Right lobe of liver (tissue), 4 donors: ENCODE measurements at regions not wholly inside any gene's neighbourhood (a gene's known extent, or its start where the extent isn't known, plus 50 kb on each side); places are given as distances from the start of the nearest gene placed in this dataset.

Experiments
- POLR2A ChIP-seq: fragments of 450-650 bp; IDR thresholded peaks from one replicate; pipeline ENCODE4 v1.6.1; 2017; ENCODE audit warnings: antibody characterized with exemption, mild to moderate bottlenecking
- TF ChIP-seq, protein P1 (sequence below), 4 donors: fragments of 200-600 bp in 3 of 4; fragments of 450-650 bp in 1 of 4; IDR thresholded peaks; one replicate each; pipeline versions ENCODE4 v1.5.1 to v1.8.0; 2016 to 2022; ENCODE audit warnings: antibody characterized with exemption in 4 of 4, mild to moderate bottlenecking in 2 of 4
- donor health status: DM: no; HTN: no; CAD: no.
- donor health status: DM: no; HTN: no; CAD: no.
- donor health status: DM: no; HTN: yes; CAD: no.

DNA sequence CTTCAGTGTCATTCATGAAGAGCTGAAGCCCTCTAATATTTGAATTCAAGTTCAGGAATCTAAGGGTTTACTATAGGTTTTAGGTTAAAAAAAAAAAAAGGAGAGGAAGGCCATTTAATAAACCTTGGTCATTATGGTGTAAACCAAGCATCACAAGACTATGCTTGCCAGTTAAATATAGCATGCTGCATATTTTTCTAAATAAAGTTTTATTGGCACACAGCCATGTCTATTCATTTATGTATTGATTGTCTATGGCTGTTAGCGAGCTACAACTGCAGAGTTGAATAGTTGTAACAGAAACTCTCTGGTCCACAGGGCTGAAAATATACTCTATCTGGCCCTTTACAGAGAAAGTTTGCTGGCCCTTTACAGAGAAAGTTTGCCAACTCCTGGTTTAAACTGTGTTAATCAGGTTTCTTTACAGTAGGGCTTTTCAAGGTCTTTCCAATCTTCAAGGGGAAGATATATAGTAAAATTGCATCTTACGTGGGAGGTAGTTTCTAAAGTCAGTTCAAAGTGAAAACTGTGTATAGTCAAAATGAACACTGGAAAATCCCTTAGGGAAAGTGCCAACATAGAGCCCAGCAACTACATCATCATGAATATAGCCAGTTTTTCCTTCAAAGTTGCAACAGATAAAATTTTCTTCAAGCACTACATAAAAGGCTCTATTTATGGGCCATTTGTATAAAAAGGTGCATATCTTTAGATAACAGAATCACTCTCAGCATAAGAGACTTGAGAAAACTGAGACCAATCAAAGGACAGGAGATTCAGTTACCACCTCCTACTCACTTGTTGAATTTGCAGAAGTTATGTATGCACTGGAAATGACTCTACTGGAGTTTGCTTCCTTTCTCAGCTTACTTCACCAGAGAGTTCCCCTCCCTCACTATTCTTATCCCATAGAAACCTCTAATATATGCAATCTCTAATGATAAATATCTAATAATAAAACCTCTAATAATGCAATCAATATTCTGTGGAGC is 49.7 kb upstream of the FRMD4B start:
- no peak for TF ChIP-seq POLR2A
- TF ChIP-seq, protein P1, sequence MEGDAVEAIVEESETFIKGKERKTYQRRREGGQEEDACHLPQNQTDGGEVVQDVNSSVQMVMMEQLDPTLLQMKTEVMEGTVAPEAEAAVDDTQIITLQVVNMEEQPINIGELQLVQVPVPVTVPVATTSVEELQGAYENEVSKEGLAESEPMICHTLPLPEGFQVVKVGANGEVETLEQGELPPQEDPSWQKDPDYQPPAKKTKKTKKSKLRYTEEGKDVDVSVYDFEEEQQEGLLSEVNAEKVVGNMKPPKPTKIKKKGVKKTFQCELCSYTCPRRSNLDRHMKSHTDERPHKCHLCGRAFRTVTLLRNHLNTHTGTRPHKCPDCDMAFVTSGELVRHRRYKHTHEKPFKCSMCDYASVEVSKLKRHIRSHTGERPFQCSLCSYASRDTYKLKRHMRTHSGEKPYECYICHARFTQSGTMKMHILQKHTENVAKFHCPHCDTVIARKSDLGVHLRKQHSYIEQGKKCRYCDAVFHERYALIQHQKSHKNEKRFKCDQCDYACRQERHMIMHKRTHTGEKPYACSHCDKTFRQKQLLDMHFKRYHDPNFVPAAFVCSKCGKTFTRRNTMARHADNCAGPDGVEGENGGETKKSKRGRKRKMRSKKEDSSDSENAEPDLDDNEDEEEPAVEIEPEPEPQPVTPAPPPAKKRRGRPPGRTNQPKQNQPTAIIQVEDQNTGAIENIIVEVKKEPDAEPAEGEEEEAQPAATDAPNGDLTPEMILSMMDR (IDR thresholded peaks at IDR 0.05) = no peak
